ENCODE measurements at regions not wholly inside any gene's neighbourhood (a gene's known extent, or its start where the extent isn't known, plus 50 kb on each side); places are given as distances from the start of the nearest gene placed in this dataset.

- no peak for TF ChIP-seq CTCF (IDR thresholded peaks at IDR 0.05)
- no peak for TF ChIP-seq ZFX (IDR thresholded peaks at IDR 0.05; ENCODE audit: borderline replicate concordance)
Measured at GRCh38 chrX:26916991-26917390, 546.1 kb downstream of the PPP4R3C start.
